ENCODE measurements at regions not wholly inside any gene's neighbourhood (a gene's known extent, or its start where the extent isn't known, plus 50 kb on each side); places are given as distances from the start of the nearest gene placed in this dataset.

- no peak for TF ChIP-seq TEAD4 (CRISPR knock-in tag; IDR thresholded peaks at IDR 0.05)
- TF ChIP-seq GABPB1 (CRISPR knock-in tag; IDR thresholded peaks at IDR 0.05), result no peak
- TF ChIP-seq SP1 (CRISPR knock-in tag; conservative IDR thresholded peaks at IDR 0.05), result no peak
- no peak for TF ChIP-seq CBFB (CRISPR knock-in tag; IDR thresholded peaks at IDR 0.05; ENCODE audit: low read depth)
- TF ChIP-seq GRHL2 (CRISPR knock-in tag; IDR thresholded peaks at IDR 0.05; ENCODE audit: insufficient replicate concordance, severe bottlenecking), result no peak
Measured at GRCh38 chr5:85741972-85742371, 875.8 kb upstream of the COX7C start.
